ENCODE measurements at regions not wholly inside any gene's neighbourhood (a gene's known extent, or its start where the extent isn't known, plus 50 kb on each side); places are given as distances from the start of the nearest gene placed in this dataset.

DNA sequence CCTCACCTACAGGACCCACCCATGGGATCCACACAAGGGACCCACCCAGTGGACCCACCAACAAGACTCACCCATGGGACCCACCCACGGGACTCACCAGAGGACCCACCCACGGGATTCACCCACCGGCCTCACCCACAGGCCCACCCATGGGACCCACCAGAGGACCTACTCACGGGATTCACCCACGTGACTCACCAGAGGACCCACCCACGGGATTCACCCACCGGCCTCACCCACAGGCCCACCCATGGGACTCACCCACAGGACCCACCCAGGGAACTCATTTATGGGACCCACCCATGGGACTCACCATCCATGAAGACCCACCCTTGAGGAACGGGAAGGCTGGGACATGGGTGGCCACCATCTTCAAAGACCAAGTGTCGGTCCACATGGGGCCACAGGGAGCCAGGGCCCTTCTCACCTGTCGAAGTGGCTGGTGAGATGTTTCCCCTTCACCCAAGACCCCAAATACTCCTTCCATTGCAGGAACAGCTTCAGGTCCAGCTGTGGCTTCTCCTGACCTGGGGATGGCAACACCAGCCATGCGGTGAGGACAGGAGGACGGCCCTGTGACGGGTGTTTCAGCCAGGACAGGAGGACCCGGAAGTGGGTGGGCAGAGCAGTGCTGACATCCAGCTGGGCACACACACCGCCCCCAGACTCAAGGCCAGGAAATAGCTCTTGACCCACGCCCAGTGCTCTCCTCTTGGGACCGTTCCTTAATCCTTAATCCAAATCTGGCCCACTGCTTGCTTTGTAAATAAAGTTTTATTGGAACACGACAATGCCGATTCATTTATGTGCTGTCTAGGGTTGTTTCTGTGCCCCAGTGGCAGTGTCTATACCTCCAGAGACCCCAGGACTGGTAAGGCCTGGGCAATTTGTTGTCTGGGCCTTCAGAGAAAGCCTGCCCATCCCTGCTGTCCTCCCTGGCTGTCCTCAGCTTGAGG lies 1005.1 kb downstream of the BRD1 start:
- no peak overlapping the region for H3K4me2 ChIP-seq
- no peak for ATAC-seq
- H3K4me1 ChIP-seq (ENCODE audit: insufficient read depth) = no peaks in the 10 kb centered on the region
- H3F3A ChIP-seq (replicated peaks; ENCODE audit: low read depth) = no peaks in the 10 kb centered on the region
- no peaks in the 10 kb centered on the region for H3K79me2 ChIP-seq (replicated peaks; ENCODE audit: insufficient read depth)
- Mint-ChIP-seq H3K27me3 (ENCODE audit: insufficient read depth, low read depth, poor library complexity) (peaks cover 4% of the 10 kb centered on the region), H3K36me3 (ENCODE audit: low read depth) (no peaks in the 10 kb centered on the region), H3K9me3 (no peaks in the 10 kb centered on the region), H3K4me1 (no peaks in the 10 kb centered on the region), H3K4me3 (no peak overlapping the region), H3K27ac (no peak overlapping the region)
- no peaks in the 10 kb centered on the region for H3K27me3 ChIP-seq (ENCODE audit: insufficient read depth)
- no peak overlapping the region for H2AFZ ChIP-seq
- no peak for DNase-seq (ENCODE audit: low spot score)
- no peaks in the 10 kb centered on the region for H4K20me1 ChIP-seq (replicated peaks; ENCODE audit: insufficient read depth)
- H3K4me3 ChIP-seq = no peak overlapping the region
- H3K27ac ChIP-seq (ENCODE audit: low read depth) = no peak overlapping the region
- H3K9me2 ChIP-seq (ENCODE audit: insufficient read depth) = no peaks in the 10 kb centered on the region
- TF ChIP-seq STAT1 (IDR thresholded peaks at IDR 0.05; ENCODE audit: unreplicated experiment) (no peak), POLR2AphosphoS5 (IDR thresholded peaks at IDR 0.05; ENCODE audit: low read depth) (no peak), CREB1 (CRISPR knock-in tag; IDR thresholded peaks at IDR 0.05; ENCODE audit: low read depth) (no peak)
- 0 out of 2 replicates have a peak, but pooled peaks cover 3% of the 10 kb centered on the region for H3K36me3 ChIP-seq (ENCODE audit: insufficient read depth)

DNA sequence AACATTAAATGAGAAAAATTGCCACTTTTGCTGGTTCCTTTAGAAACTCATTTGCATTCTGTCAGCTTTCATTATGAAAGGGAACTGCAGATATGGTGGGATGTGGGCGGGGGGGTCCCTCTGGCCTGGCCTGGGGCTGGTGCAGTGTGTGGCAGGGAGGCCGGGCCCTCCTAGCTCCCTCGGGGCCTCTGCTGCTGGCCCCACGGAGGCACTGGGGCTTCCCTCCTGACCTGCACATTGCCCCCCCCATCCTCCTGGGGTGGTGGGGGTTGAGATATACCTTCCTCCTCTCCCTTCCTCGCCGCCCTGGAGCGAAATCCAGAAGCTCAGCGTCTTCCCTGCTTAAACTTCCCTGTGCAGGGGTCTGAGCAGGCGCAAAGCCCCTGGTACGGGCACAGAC lies 1005.9 kb downstream of the BRD1 start:
- Mint-ChIP-seq H3K9me3 (no peaks in the 10 kb centered on the region), H3K4me1 (peaks cover 6% of the 10 kb centered on the region; the same call in 2 of the 3 replicates), H3K4me3 (no peak overlapping the region), H3K27ac (no peak overlapping the region), H3K27me3 (ENCODE audit: insufficient read depth, low read depth, poor library complexity) (peaks cover 4% of the 10 kb centered on the region), H3K36me3 (ENCODE audit: low read depth) (no peaks in the 10 kb centered on the region)
- TF ChIP-seq, protein P1, sequence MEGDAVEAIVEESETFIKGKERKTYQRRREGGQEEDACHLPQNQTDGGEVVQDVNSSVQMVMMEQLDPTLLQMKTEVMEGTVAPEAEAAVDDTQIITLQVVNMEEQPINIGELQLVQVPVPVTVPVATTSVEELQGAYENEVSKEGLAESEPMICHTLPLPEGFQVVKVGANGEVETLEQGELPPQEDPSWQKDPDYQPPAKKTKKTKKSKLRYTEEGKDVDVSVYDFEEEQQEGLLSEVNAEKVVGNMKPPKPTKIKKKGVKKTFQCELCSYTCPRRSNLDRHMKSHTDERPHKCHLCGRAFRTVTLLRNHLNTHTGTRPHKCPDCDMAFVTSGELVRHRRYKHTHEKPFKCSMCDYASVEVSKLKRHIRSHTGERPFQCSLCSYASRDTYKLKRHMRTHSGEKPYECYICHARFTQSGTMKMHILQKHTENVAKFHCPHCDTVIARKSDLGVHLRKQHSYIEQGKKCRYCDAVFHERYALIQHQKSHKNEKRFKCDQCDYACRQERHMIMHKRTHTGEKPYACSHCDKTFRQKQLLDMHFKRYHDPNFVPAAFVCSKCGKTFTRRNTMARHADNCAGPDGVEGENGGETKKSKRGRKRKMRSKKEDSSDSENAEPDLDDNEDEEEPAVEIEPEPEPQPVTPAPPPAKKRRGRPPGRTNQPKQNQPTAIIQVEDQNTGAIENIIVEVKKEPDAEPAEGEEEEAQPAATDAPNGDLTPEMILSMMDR (conservative IDR thresholded peaks at IDR 0.05; ENCODE audit: low read depth in 2 of 2) = no peak
- TF ChIP-seq JUNB (IDR thresholded peaks at IDR 0.05; ENCODE audit: unreplicated experiment) (no peak), ZNF331 (CRISPR knock-in tag; IDR thresholded peaks at IDR 0.05; ENCODE audit: low read depth) (no peak), CREB1 (CRISPR knock-in tag; IDR thresholded peaks at IDR 0.05; ENCODE audit: low read depth) (no peak), ZNF462 (CRISPR knock-in tag; IDR thresholded peaks at IDR 0.05) (no peak), NANOG (IDR thresholded peaks at IDR 0.05; ENCODE audit: borderline replicate concordance) (no peak), EZH2 (IDR thresholded peaks at IDR 0.05; ENCODE audit: low read depth, unreplicated experiment) (no peak), ZNF114 (CRISPR knock-in tag; IDR thresholded peaks at IDR 0.05) (no peak), EZH2phosphoT487 (IDR thresholded peaks at IDR 0.05; ENCODE audit: unreplicated experiment) (no peak), STAT1 (IDR thresholded peaks at IDR 0.05; ENCODE audit: unreplicated experiment) (no peak), POLR2AphosphoS5 (IDR thresholded peaks at IDR 0.05; ENCODE audit: low read depth) (no peak)
- TF ChIP-seq, protein P2, sequence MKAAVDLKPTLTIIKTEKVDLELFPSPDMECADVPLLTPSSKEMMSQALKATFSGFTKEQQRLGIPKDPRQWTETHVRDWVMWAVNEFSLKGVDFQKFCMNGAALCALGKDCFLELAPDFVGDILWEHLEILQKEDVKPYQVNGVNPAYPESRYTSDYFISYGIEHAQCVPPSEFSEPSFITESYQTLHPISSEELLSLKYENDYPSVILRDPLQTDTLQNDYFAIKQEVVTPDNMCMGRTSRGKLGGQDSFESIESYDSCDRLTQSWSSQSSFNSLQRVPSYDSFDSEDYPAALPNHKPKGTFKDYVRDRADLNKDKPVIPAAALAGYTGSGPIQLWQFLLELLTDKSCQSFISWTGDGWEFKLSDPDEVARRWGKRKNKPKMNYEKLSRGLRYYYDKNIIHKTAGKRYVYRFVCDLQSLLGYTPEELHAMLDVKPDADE (IDR thresholded peaks at IDR 0.05) = no peak
- ATAC-seq (no peak), DNase-seq (ENCODE audit: low spot score) (peak; percentile 1)
- Histone ChIP-seq H3K27ac (ENCODE audit: low read depth) (no peak overlapping the region), H3K27me3 (ENCODE audit: insufficient read depth) (no peaks in the 10 kb centered on the region), H3F3A (replicated peaks; ENCODE audit: low read depth) (no peaks in the 10 kb centered on the region), H3K4me1 (ENCODE audit: insufficient read depth) (no peaks in the 10 kb centered on the region), H3K4me3 (no peak overlapping the region), H3K79me2 (replicated peaks; ENCODE audit: insufficient read depth) (no peaks in the 10 kb centered on the region), H2AFZ (no peak overlapping the region), H4K20me1 (replicated peaks; ENCODE audit: insufficient read depth) (no peaks in the 10 kb centered on the region), H3K36me3 (ENCODE audit: insufficient read depth) (0 out of 2 replicates have a peak, but pooled peaks cover 3% of the 10 kb centered on the region), H3K4me2 (no peak overlapping the region), H3K9me2 (ENCODE audit: insufficient read depth) (no peaks in the 10 kb centered on the region)

Measured in GM23338 (cell line).